ENCODE measurements at regions not wholly inside any gene's neighbourhood (a gene's known extent, or its start where the extent isn't known, plus 50 kb on each side); places are given as distances from the start of the nearest gene placed in this dataset.

DNA sequence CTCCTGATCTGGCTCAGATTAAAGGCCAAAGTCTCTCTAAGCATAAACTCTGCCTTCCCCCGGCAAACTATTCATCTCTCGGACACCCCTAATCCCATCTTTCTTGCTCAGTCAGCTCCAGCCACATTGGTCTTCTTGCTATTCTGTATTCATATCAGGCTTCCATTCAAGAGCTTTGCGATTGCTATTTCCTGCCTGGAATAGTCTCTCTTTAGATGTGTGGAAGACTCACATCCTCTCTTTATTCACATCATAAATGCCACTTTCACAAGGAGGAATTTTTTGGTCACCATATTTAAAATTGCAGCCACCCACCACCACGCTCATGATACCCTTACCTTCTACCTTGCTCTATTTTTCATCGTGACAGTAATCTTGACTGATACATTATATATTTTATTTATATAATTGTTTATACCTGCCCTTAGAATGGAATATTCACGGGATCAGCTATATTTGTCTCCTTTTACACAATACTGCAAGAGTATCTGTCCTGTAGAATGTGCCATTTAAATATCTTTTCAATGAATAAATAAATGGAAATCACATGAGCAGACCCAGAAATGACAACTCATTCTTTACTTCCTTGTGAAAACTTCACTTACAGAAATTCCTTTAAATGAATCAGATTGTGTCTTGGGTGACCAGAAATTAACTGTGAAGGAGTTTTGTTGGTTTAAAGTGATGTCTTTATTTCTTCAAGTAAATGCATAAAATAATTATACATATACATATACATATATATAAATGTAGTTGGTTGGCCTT is 780.6 kb upstream of the FLRT2 start:
- no peak overlapping the region for H3K4me3 ChIP-seq (ENCODE audit: low read depth, low read length)
- DNase-seq (ENCODE audit: low read depth) = no peak
- TF ChIP-seq, protein P1, sequence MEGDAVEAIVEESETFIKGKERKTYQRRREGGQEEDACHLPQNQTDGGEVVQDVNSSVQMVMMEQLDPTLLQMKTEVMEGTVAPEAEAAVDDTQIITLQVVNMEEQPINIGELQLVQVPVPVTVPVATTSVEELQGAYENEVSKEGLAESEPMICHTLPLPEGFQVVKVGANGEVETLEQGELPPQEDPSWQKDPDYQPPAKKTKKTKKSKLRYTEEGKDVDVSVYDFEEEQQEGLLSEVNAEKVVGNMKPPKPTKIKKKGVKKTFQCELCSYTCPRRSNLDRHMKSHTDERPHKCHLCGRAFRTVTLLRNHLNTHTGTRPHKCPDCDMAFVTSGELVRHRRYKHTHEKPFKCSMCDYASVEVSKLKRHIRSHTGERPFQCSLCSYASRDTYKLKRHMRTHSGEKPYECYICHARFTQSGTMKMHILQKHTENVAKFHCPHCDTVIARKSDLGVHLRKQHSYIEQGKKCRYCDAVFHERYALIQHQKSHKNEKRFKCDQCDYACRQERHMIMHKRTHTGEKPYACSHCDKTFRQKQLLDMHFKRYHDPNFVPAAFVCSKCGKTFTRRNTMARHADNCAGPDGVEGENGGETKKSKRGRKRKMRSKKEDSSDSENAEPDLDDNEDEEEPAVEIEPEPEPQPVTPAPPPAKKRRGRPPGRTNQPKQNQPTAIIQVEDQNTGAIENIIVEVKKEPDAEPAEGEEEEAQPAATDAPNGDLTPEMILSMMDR (IDR thresholded peaks at IDR 0.05; ENCODE audit: insufficient read depth, low read depth, low read length, missing control alignments) = no peak

DNA sequence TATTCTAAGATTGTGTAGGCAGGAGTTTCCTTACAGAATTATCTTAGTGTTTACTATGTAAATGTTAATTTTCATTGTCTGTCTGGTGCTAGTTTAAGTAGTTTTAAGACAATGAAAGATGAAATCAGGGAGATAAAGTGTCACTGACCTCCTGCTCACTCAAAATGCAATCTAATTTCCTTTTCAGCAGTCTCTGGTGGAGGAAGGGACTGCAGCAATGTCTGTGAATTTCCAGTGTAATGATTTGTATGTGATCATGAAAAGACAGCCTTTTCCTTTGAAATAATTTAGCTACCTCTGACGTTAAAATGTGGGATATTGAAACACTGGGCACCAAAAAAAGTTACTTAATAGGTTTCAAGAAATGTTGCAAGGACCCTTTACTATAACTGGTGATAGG is 779.7 kb upstream of the FLRT2 start:
- H3K4me3 ChIP-seq (ENCODE audit: low read depth, low read length) = no peak overlapping the region
- no peak for DNase-seq (ENCODE audit: low read depth)
- TF ChIP-seq, protein P1 (IDR thresholded peaks at IDR 0.05; ENCODE audit: insufficient read depth, low read depth, low read length, missing control alignments) = no peak

DNA sequence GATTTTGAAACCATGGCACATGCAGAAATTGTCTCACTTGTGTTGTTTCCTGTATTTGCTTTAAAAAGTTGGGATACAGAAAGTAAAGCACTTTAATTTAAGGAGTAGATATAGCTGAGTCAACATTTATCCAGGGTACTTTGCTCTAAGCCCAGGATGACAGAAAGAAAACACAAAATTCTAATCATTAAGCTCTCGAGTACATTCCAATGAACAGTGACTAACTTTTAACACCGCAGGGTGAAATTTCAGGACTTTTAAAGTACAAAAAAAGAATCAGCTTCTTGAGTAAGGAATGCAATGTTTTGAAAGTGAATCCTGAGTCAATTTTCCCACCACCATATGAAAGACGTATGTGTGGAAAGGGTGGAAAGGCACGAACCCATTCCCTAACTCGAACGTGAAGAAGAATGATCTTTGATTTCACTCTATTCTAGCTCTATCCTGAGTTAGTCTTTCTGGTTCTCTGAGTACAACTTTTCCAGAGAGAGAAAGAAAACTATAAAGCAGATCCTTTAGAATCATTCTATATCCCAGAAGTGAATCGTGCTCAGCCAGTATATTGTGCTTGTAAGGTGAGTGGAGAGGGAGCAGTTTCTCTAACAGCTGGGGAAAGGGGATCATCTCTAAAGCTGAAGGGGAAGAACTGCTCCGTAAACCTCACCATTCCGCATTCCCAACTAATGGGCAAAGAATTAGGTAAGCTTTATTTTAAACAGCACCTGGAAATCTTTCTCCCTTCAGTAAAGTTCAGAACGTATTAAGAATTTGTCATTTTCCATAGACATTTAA is 779.0 kb upstream of the FLRT2 start:
- no peak overlapping the region for H3K4me3 ChIP-seq (ENCODE audit: low read depth, low read length)
- no peak for DNase-seq (ENCODE audit: low read depth)
- TF ChIP-seq, protein P1 (IDR thresholded peaks at IDR 0.05; ENCODE audit: insufficient read depth, low read depth, low read length, missing control alignments) = no peak

DNA sequence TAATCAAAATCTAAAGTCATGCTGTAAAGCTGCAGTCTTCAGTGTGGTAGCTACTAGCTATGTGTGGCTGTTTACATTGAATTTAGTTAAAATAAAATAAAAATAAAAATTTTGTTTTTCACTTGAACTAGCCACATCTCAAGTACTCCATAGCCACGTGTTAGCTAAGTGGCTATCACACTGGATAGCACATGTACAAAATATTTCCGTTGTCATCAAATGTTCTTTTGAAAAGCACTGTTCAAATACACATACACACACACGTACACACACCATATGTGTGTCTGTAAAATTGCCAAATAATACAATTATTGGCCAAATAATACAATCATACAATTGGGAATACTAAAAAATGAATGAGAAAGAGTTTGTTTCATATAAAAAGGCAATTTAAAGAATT is 778.2 kb upstream of the FLRT2 start:
- no peak overlapping the region for H3K4me3 ChIP-seq (ENCODE audit: low read depth, low read length)
- DNase-seq (ENCODE audit: low read depth) = no peak
- TF ChIP-seq, protein P1 (IDR thresholded peaks at IDR 0.05; ENCODE audit: insufficient read depth, low read depth, low read length, missing control alignments) = no peak

DNA sequence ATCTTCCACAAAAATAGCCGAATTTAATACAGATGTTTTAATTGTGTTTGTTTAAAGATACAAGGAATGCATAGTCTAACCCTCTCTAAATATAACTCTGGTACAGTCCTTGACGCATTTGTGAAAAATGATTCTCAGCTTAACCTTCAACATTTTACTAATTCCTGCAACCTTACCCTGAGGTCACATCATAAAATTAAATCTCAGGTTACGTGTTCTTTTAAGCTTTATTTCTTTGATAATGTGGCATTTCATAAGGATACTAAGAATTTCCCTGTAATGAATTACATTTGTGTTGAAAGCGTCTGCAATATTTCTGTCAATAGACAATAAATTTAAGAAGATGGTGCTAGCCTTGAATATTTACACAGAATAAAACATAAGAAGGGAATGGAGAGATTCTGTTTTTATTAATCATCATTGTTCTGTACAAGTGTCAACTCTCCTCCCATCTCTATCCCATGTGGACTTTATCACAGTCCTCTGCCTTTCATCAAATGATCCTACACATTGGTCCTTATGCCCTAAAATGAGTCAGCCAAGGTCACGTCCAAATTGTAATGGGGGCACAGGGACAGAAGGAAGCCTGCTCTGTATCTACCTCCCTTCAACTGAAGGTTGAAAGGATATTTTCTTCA is 769.3 kb upstream of the FLRT2 start:
- no peak overlapping the region for H3K4me3 ChIP-seq (ENCODE audit: low read depth, low read length)
- DNase-seq (ENCODE audit: low read depth) = no peak
- TF ChIP-seq, protein P1 (IDR thresholded peaks at IDR 0.05; ENCODE audit: insufficient read depth, low read depth, low read length, missing control alignments) = no peak

DNA sequence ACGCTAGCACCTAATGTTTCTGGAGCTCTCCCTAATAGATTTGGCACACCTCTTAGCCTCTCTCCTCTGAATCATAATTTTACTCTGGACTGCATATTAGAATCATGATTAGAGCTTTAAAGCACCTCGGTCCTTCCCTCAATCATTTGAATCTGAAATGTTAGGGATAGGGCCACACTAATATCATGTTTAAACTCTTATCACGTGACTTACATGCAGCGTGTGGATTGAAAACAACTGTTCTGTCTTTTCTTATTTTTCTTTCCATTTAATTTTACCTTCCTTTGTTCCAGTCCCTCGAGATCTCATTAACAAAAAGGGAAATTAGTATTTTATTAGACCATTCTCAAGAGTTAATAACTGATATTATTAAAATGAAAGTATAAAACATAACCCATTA is 762.5 kb upstream of the FLRT2 start:
- no peak for DNase-seq (ENCODE audit: low read depth)
- H3K4me3 ChIP-seq (ENCODE audit: low read depth, low read length) = no peak overlapping the region
- TF ChIP-seq, protein P1 (IDR thresholded peaks at IDR 0.05; ENCODE audit: insufficient read depth, low read depth, low read length, missing control alignments) = no peak

All from GM12865 (cell line).